Keratinocyte (primary cell): ENCODE measurements at regions not wholly inside any gene's neighbourhood (a gene's known extent, or its start where the extent isn't known, plus 50 kb on each side); places are given as distances from the start of the nearest gene placed in this dataset.

ENCODE experiments used
- DNase-seq: peaks from one replicate; pipeline ENCODE4 v3.0.0-alpha.2; 2011; ENCODE audit warnings: low read depth, missing footprints, low spot score
- FAIRE-seq: peaks from 2 replicates; lab custom pipeline; 2011; peaks lifted over from hg19 to GRCh38; lab: Jason Lieb, UNC
- H2AFZ ChIP-seq: 2 replicates; pipeline ENCODE4 v1.6.0; 2012; ENCODE audit warnings: low read length, control low read depth, inconsistent platforms; ENCODE audit not compliant: control insufficient read depth
- H3K27ac ChIP-seq: 2 replicates; pipeline ENCODE4 v1.5.1; 2011; ENCODE audit warnings: low read length; ENCODE audit not compliant: control insufficient read depth, insufficient read depth
- H3K27me3 ChIP-seq: 3 replicates; pipeline ENCODE4 v1.6.0; 2011; ENCODE audit warnings: low read length; ENCODE audit not compliant: control insufficient read depth, insufficient read depth; ENCODE audit errors: extremely low read depth
- H3K36me3 ChIP-seq, 2 experiments: 2 replicates in 1 of 2; 3 replicates in 1 of 2; pipeline ENCODE4 v1.5.1; 2011; ENCODE audit warnings: low read length in 2 of 2, mild to moderate bottlenecking in 1 of 2; ENCODE audit not compliant: control insufficient read depth in 2 of 2, insufficient read depth in 2 of 2; ENCODE audit errors: extremely low read depth in 1 of 2
- H3K4me1 ChIP-seq: 3 replicates; pipeline ENCODE4 v1.5.1; 2011; ENCODE audit warnings: low read length; ENCODE audit not compliant: control insufficient read depth, insufficient read depth; ENCODE audit errors: extremely low read depth
- H3K4me2 ChIP-seq: 3 replicates; pipeline ENCODE4 v1.6.0; 2011; ENCODE audit warnings: low read depth, low read length; ENCODE audit not compliant: control insufficient read depth, insufficient read depth; ENCODE audit errors: extremely low read depth
- H3K4me3 ChIP-seq, 3 experiments: fragments of 200-600 bp in 1 of 3; sonication (generic) in 1 of 3; 2 replicates in 2 of 3; 3 replicates in 1 of 3; pipeline ENCODE4 v1.5.1; 2011 to 2016; ENCODE audit warnings: low read length in 3 of 3, mild to moderate bottlenecking in 3 of 3, control low read depth in 2 of 3, inconsistent platforms in 1 of 3, low read depth in 1 of 3, mixed read lengths in 1 of 3, mixed run types in 1 of 3, moderate library complexity in 1 of 3; ENCODE audit not compliant: control insufficient read depth in 2 of 3, insufficient read depth in 2 of 3; ENCODE audit errors: extremely low read depth in 1 of 3
- H3K79me2 ChIP-seq: 2 replicates; pipeline ENCODE4 v1.6.0; 2012; ENCODE audit warnings: low read length; ENCODE audit not compliant: control insufficient read depth, insufficient read depth
- H3K9ac ChIP-seq: 3 replicates; pipeline ENCODE4 v1.6.0; 2011; ENCODE audit warnings: low read length; ENCODE audit not compliant: control insufficient read depth, insufficient read depth; ENCODE audit errors: extremely low read depth
- H3K9me1 ChIP-seq: 3 replicates; pipeline ENCODE4 v1.6.0; 2011; ENCODE audit warnings: low read length; ENCODE audit not compliant: control insufficient read depth, insufficient read depth; ENCODE audit errors: extremely low read depth
- H3K9me3 ChIP-seq: 2 replicates; pipeline ENCODE4 v1.5.1; 2012; ENCODE audit warnings: low read depth, low read length; ENCODE audit not compliant: control insufficient read depth
- H4K20me1 ChIP-seq: 3 replicates; pipeline ENCODE4 v1.6.0; 2011; ENCODE audit warnings: low read length; ENCODE audit not compliant: control insufficient read depth, insufficient read depth; ENCODE audit errors: extremely low read depth
- CTCF ChIP-seq, 3 experiments: IDR thresholded peaks in 1 of 3; conservative IDR thresholded peaks in 1 of 3; optimal IDR thresholded peaks in 1 of 3; 2 replicates in 2 of 3; 3 replicates in 1 of 3; pipeline versions ENCODE3 to v1.5.1; 2011; ENCODE audit warnings: low read length in 3 of 3, mild to moderate bottlenecking in 3 of 3, moderate library complexity in 2 of 3, control low read depth in 1 of 3, inconsistent platforms in 1 of 3; ENCODE audit not compliant: insufficient read depth in 2 of 3; ENCODE audit errors: extremely low read depth in 1 of 3
- EZH2 ChIP-seq: IDR thresholded peaks from one replicate; pipeline ENCODE4 v1.6.1; 2012; ENCODE audit warnings: inconsistent platforms, mild to moderate bottlenecking, low read length, moderate library complexity
- dilution Hi-C: fragments of 300-500 bp; cut with MboI; formaldehyde crosslinking; loops from one replicate; pipeline ENCODE4 v1.7.0; 2020; ENCODE audit warnings: low sequenced_read_pairs; ENCODE audit not compliant: extremely low pct_ligation_motif_present

- TF ChIP-seq CTCF (optimal IDR thresholded peaks at IDR 0.05 in 1 of 3, IDR thresholded peaks at IDR 0.05 in 1 of 3, conservative IDR thresholded peaks at IDR 0.05 in 1 of 3; ENCODE audit: extremely low read depth in 1 of 3, insufficient read depth in 2 of 3, low read length in 3 of 3), result no peak
- no peak for TF ChIP-seq EZH2
- Histone ChIP-seq H3K36me3 (no peaks in the 10 kb centered on the region), H4K20me1 (no peaks in the 10 kb centered on the region), H3K4me2 (peak overlapping the region; percentile 46), H3K9ac (no peak overlapping the region), H3K79me2 (no peaks in the 10 kb centered on the region), H3K9me1 (no peaks in the 10 kb centered on the region), H3K27me3 (no peaks in the 10 kb centered on the region), H3K9me3 (no peaks in the 10 kb centered on the region), H2AFZ (peak overlapping the region; percentile 51), H3K4me3 (no peak overlapping the region), H3K4me1 (peaks cover 40% of the 10 kb centered on the region), H3K27ac (no peak overlapping the region)
- dilution Hi-C loops, result no loop called here
- DNase-seq, result no peak
- peak; percentile 59 for FAIRE-seq
Measured at GRCh38 chr6:4585682-4586468, 190.3 kb upstream of the CDYL start.

GRCh38 chr6:4584801-4585200 is 191.4 kb upstream of the CDYL start:
- Histone ChIP-seq H3K9me3 (no peaks in the 10 kb centered on the region), H3K4me3 (no peak overlapping the region), H3K27ac (no peak overlapping the region), H4K20me1 (no peaks in the 10 kb centered on the region), H3K9me1 (no peaks in the 10 kb centered on the region), H3K79me2 (no peaks in the 10 kb centered on the region), H2AFZ (no peak overlapping the region), H3K27me3 (no peaks in the 10 kb centered on the region), H3K36me3 (no peaks in the 10 kb centered on the region), H3K4me1 (peaks cover 40% of the 10 kb centered on the region), H3K4me2 (no peak overlapping the region), H3K9ac (no peak overlapping the region)
- dilution Hi-C loops, result no loop called here
- no peak for TF ChIP-seq EZH2
- DNase-seq (no peak), FAIRE-seq (no peak)
